GM23248 (cell line): ENCODE measurements at regions not wholly inside any gene's neighbourhood (a gene's known extent, or its start where the extent isn't known, plus 50 kb on each side); places are given as distances from the start of the nearest gene placed in this dataset.

Source experiments
- DNase-seq: peaks from one replicate; pipeline ENCODE4 v3.0.0-alpha.2; 2015
- H2AFZ ChIP-seq: fragments of 200-600 bp; sonication (generic); 2 replicates; pipeline ENCODE4 v1.6.1; 2016; ENCODE audit warnings: antibody characterized with exemption
- H3F3A ChIP-seq: fragments of 200-600 bp; sonication (generic); 2 replicates; pipeline ENCODE4 v1.6.1; 2016; ENCODE audit warnings: mild to moderate bottlenecking, antibody characterized with exemption, mixed run types; ENCODE audit not compliant: insufficient read depth
- H3K27ac ChIP-seq: fragments of 200-600 bp; sonication (generic); 2 replicates; pipeline ENCODE4 v1.5.1; 2016; ENCODE audit warnings: mild to moderate bottlenecking
- H3K27me3 ChIP-seq: fragments of 200-600 bp; sonication (generic); replicated peaks from 2 replicates; pipeline ENCODE4 v1.6.1; 2016; ENCODE audit warnings: mild to moderate bottlenecking; ENCODE audit not compliant: insufficient read depth
- H3K36me3 ChIP-seq: fragments of 200-600 bp; sonication (generic); 2 replicates; pipeline ENCODE4 v1.6.1; 2016; ENCODE audit warnings: low read depth, mild to moderate bottlenecking
- H3K4me1 ChIP-seq: fragments of 200-600 bp; sonication (generic); 2 replicates; pipeline ENCODE4 v1.6.1; 2016; ENCODE audit warnings: mild to moderate bottlenecking; ENCODE audit not compliant: insufficient read depth
- H3K4me2 ChIP-seq: fragments of 200-600 bp; sonication (generic); one replicate; pipeline ENCODE4 v1.6.1; 2016; ENCODE audit warnings: mild to moderate bottlenecking; ENCODE audit not compliant: unreplicated experiment
- H3K4me3 ChIP-seq: fragments of 200-600 bp; sonication (generic); 2 replicates; pipeline ENCODE4 v1.5.1; 2016; ENCODE audit warnings: mild to moderate bottlenecking
- H3K79me2 ChIP-seq: fragments of 200-600 bp; sonication (generic); 2 replicates; pipeline ENCODE4 v1.6.1; 2016; ENCODE audit warnings: mild to moderate bottlenecking; ENCODE audit not compliant: insufficient read depth
- H3K9ac ChIP-seq: fragments of 200-600 bp; sonication (generic); 2 replicates; pipeline ENCODE4 v1.6.1; 2016; ENCODE audit warnings: mild to moderate bottlenecking
- H3K9me2 ChIP-seq: fragments of 200-600 bp; sonication (generic); 2 replicates; pipeline ENCODE4 v1.6.1; 2016; ENCODE audit warnings: mixed run types, mild to moderate bottlenecking, moderate library complexity; ENCODE audit not compliant: insufficient read depth
- H3K9me3 ChIP-seq: fragments of 200-600 bp; sonication (generic); one replicate; pipeline ENCODE4 v1.6.1; 2017; ENCODE audit warnings: low read depth
- H4K20me1 ChIP-seq: fragments of 200-600 bp; sonication (generic); 2 replicates; pipeline ENCODE4 v1.6.0; 2016; ENCODE audit not compliant: insufficient read depth
- EZH2 ChIP-seq: fragments of 200-600 bp; sonication (generic); IDR thresholded peaks from 2 replicates; pipeline ENCODE4 v1.6.1; 2018; ENCODE audit warnings: antibody characterized with exemption, mild to moderate bottlenecking; ENCODE audit not compliant: insufficient read depth, poor library complexity, severe bottlenecking
- EZH2phosphoT487 ChIP-seq: fragments of 200-600 bp; sonication (generic); IDR thresholded peaks from 2 replicates; pipeline ENCODE4 v1.6.1; 2018; ENCODE audit warnings: antibody characterized with exemption, moderate library complexity, mild to moderate bottlenecking, low read depth; ENCODE audit not compliant: insufficient read depth
- WGBS, 2 experiments: methylation state at CpG; one replicate each; pipeline ENCODE4 v1.1.6; 2015 to 2017; ENCODE audit warnings: low lambda C conversion rate in 2 of 2, low coverage in 1 of 2; ENCODE audit errors: missing lambda C conversion rate in 2 of 2; 5-methylcytosine and 5-hydroxymethylcytosine counted together
- in situ Hi-C: fragments of 300-500 bp; cut with MboI; formaldehyde crosslinking; loops from 2 replicates; pipeline ENCODE4 v1.15.0; 2020

DNA sequence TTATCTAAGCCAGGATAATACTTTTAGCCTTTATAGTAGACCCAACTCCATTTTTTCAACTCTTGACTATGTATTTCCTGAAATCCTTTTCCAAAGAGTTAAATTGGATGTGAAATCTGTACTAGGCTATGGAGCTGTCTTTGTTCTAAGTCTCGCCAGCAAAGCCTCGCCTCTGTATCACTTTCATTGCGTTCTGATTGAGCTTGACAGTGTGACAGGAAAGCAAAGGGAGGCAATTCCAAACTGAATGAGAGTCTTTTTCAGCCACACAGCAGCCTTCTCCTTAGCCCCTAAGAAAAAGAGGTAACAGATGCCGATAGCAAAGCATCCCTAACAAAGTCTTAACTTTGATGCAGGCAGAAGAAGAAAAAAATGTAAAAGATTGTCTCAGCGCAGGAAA is 154.6 kb upstream of the OTX2 start:
- no peak for TF ChIP-seq EZH2
- TF ChIP-seq EZH2phosphoT487, result no peak
- 6 to 7% methylated on average over 5 of the region's 5 CpGs for WGBS, 2 experiments
- no peak overlapping the region for H2AFZ ChIP-seq

DNA sequence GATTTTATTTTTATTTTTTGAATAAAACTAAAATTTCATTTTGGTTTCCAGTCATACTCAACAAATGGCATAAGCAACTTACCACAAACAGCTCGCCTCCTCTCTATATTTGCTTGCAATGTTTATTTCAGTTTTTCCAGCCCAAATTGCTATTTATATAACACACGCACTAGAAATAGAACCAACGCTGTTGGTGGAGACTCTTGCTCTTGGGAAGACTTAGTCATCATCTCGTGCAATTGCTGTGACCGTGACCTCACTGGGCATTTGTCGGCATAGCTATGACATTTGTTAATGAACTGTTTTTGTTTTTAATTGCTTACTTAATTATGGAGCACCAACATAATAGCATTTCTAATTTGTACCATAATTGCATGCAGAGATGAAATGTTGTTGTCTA is 153.1 kb upstream of the OTX2 start:
- Histone ChIP-seq H3F3A (no peaks in the 10 kb centered on the region), H3K4me3 (no peak overlapping the region), H3K9me2 (no peaks in the 10 kb centered on the region), H3K27me3 (no peaks in the 10 kb centered on the region), H3K27ac (no peak overlapping the region), H4K20me1 (no peaks in the 10 kb centered on the region), H3K4me2 (no peak overlapping the region), H3K9me3 (no peaks in the 10 kb centered on the region), H3K9ac (no peak overlapping the region), H3K36me3 (no peaks in the 10 kb centered on the region), H3K4me1 (no peaks in the 10 kb centered on the region), H3K79me2 (no peaks in the 10 kb centered on the region), H2AFZ (no peak overlapping the region)
- WGBS, 2 experiments, result 39 to 40% methylated on average over 6 of the region's 6 CpGs
- in situ Hi-C loops, result no loop called here
- no peak for DNase-seq
- TF ChIP-seq EZH2phosphoT487 (no peak), EZH2 (no peak)

More for the DNA sequence above, 154.6 kb upstream of the OTX2 start:
- Histone ChIP-seq H3F3A (no peaks in the 10 kb centered on the region), H3K4me3 (no peak overlapping the region), H3K9me3 (no peaks in the 10 kb centered on the region), H3K27me3 (no peaks in the 10 kb centered on the region), H3K79me2 (no peaks in the 10 kb centered on the region), H4K20me1 (no peaks in the 10 kb centered on the region), H3K4me1 (no peaks in the 10 kb centered on the region), H3K27ac (no peak overlapping the region), H3K9ac (no peak overlapping the region), H3K36me3 (no peaks in the 10 kb centered on the region), H3K4me2 (no peak overlapping the region), H3K9me2 (no peaks in the 10 kb centered on the region)
- DNase-seq, result no peak
- in situ Hi-C loops, result no loop called here

DNA sequence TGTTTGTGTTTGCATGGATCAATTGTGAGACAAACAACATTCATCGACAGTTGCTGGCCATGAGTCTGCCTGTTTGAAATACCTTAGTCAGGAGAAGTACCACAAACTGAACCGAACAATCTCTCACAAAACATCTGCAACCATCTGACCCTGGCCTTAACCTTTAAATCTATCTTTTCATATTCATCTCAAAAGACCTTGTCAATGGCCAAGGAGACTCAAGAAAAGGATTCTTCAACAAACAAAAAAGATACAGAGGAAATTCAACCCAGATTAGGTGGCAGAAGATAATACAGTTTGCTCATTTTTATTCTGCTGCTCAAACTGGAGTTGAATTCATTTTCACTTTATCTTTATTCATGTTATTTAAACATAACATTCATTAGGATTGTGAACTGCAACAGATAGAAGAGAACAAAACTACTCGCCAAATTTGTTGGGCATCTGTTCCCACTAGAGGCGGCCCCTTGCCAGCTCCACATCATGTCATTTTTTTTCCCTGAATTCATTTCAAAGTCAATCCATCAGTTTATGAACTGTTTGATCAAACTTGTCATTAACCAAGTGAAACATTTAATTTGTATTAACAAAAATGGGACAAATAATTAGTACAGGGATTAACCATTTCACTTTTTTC is 152.3 kb upstream of the OTX2 start:
- H3K4me2 ChIP-seq, result no peak overlapping the region
- in situ Hi-C loops, result no loop called here
- no peak overlapping the region for H3K9ac ChIP-seq
- no peaks in the 10 kb centered on the region for H3K9me2 ChIP-seq
- DNase-seq, result no peak
- no peak for TF ChIP-seq EZH2
- TF ChIP-seq EZH2phosphoT487, result no peak
- H3K27me3 ChIP-seq, result no peaks in the 10 kb centered on the region
- WGBS, 2 experiments, result 10 to 19% methylated on average over 4 of the region's 4 CpGs
- no peaks in the 10 kb centered on the region for H4K20me1 ChIP-seq
- no peaks in the 10 kb centered on the region for H3K36me3 ChIP-seq
- H3F3A ChIP-seq, result no peaks in the 10 kb centered on the region
- no peaks in the 10 kb centered on the region for H3K4me1 ChIP-seq
- H2AFZ ChIP-seq, result no peak overlapping the region
- H3K27ac ChIP-seq, result no peak overlapping the region
- no peaks in the 10 kb centered on the region for H3K79me2 ChIP-seq
- no peak overlapping the region for H3K4me3 ChIP-seq
- H3K9me3 ChIP-seq, result no peaks in the 10 kb centered on the region

GRCh38 chr14:56959869-56960268 is 149.6 kb upstream of the OTX2 start:
- H3K9ac ChIP-seq, result no peak overlapping the region
- TF ChIP-seq EZH2 (no peak), EZH2phosphoT487 (no peak)
- H3K4me1 ChIP-seq, result no peaks in the 10 kb centered on the region
- H3K79me2 ChIP-seq, result no peaks in the 10 kb centered on the region
- no peaks in the 10 kb centered on the region for H3K36me3 ChIP-seq
- no peaks in the 10 kb centered on the region for H3K9me2 ChIP-seq
- in situ Hi-C loops, result no loop called here
- no peak overlapping the region for H3K4me3 ChIP-seq
- no peak for DNase-seq
- no peaks in the 10 kb centered on the region for H4K20me1 ChIP-seq
- no peak overlapping the region for H3K27ac ChIP-seq
- no peaks in the 10 kb centered on the region for H3K9me3 ChIP-seq
- no peaks in the 10 kb centered on the region for H3F3A ChIP-seq
- no peak overlapping the region for H2AFZ ChIP-seq
- H3K4me2 ChIP-seq, result no peak overlapping the region
- no peaks in the 10 kb centered on the region for H3K27me3 ChIP-seq

DNA sequence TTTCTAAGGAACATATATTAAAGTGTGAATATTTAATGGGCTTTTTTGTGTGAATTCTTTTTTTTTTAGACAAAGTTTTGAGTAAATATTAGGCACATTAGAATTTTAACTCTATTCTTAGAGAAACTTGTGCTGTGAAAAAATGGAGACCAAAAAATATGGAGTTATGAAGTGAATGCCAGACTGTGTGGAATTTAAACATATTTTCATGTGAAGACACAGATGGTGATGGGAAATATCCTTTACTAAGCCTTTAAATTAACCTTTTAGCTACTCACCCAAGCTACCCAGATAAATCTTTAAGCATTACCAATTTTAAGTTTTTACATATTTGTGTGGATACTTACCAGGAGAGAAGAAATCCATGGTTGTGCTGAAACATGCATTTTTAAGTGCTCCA is 148.8 kb upstream of the OTX2 start:
- Histone ChIP-seq H2AFZ (no peak overlapping the region), H3K4me3 (no peak overlapping the region), H3K9me3 (no peaks in the 10 kb centered on the region), H3K4me1 (no peaks in the 10 kb centered on the region), H3K79me2 (no peaks in the 10 kb centered on the region), H3K9ac (no peak overlapping the region), H3K4me2 (no peak overlapping the region), H3K9me2 (no peaks in the 10 kb centered on the region), H3K27me3 (no peaks in the 10 kb centered on the region), H3K36me3 (no peaks in the 10 kb centered on the region), H3K27ac (no peak overlapping the region), H4K20me1 (no peaks in the 10 kb centered on the region), H3F3A (no peaks in the 10 kb centered on the region)
- in situ Hi-C loops, result no loop called here
- no peak for DNase-seq
- TF ChIP-seq EZH2phosphoT487, result no peak
- no peak for TF ChIP-seq EZH2
